ENCODE measurements at regions not wholly inside any gene's neighbourhood (a gene's known extent, or its start where the extent isn't known, plus 50 kb on each side); places are given as distances from the start of the nearest gene placed in this dataset.
A peak's percentile ranks its signal among the peaks of the same experiment; 100 is the strongest.

GRCh38 chr22:48247829-48248228 lies 1485.4 kb downstream of the TBC1D22A start:
- Histone ChIP-seq H2BK15ac (ENCODE audit: low read length) (no peak overlapping the region), H3K27ac (replicated peaks; ENCODE audit: low read length) (no peak overlapping the region), H3K4me2 (ENCODE audit: insufficient read depth, low read length, poor library complexity, severe bottlenecking) (no peak overlapping the region), H3K9me3 (replicated peaks in 1 of 2; ENCODE audit: control insufficient read depth in 2 of 2, insufficient read depth in 1 of 2, low read depth in 1 of 2, low read length in 2 of 2) (no peaks in the 10 kb centered on the region), H3K4me1 (ENCODE audit: control insufficient read depth in 2 of 2, insufficient read depth in 1 of 2, low read depth in 1 of 2, low read length in 2 of 2) (no peaks in the 10 kb centered on the region), H4K8ac (ENCODE audit: low read depth, low read length) (no peak overlapping the region), H3K36me3 (replicated peaks in 1 of 2; ENCODE audit: control insufficient read depth in 2 of 2, insufficient read depth in 2 of 2, low read length in 2 of 2) (no peaks in the 10 kb centered on the region), H3K79me1 (ENCODE audit: low read depth, low read length) (no peaks in the 10 kb centered on the region), H3K4me3 (ENCODE audit: low read length in 2 of 2) (no peak overlapping the region), H3K9ac (ENCODE audit: low read depth, low read length, poor library complexity) (no peak overlapping the region), H2BK120ac (ENCODE audit: low read depth, low read length) (no peak overlapping the region), H3K27me3 (ENCODE audit: control insufficient read depth in 3 of 3, insufficient read depth in 3 of 3, low read depth in 1 of 3, low read length in 3 of 3) (no peaks in the 10 kb centered on the region), H3K18ac (ENCODE audit: low read length) (no peak overlapping the region), H3K23ac (ENCODE audit: low read depth, low read length, poor library complexity) (no peak overlapping the region), H2AK5ac (ENCODE audit: low read depth, low read length) (no peak overlapping the region), H4K91ac (ENCODE audit: low read depth, low read length, poor library complexity) (no peak overlapping the region), H3K14ac (ENCODE audit: low read length) (no peak overlapping the region), H3K4ac (ENCODE audit: low read length) (no peak overlapping the region), H2BK5ac (ENCODE audit: low read length) (no peak overlapping the region), H2BK12ac (ENCODE audit: low read length) (no peak overlapping the region), H2AFZ (ENCODE audit: low read length) (no peak overlapping the region)
- no peak for DNase-seq (ENCODE audit: low spot score)
- WGBS, 2 donors (ENCODE audit: extremely low coverage in 2 of 2, insufficient read length in 2 of 2, insufficient replicate concordance in 1 of 2) = no CpG with 5 or more reads among the region's 7 CpGs

- Histone ChIP-seq H3K4me1 (ENCODE audit: control insufficient read depth in 2 of 2, insufficient read depth in 1 of 2, low read depth in 1 of 2, low read length in 2 of 2) (peaks cover 0 to 10% of the 10 kb centered on the region in 2 donors), H3K23ac (ENCODE audit: low read depth, low read length, poor library complexity) (no peak overlapping the region), H3K14ac (ENCODE audit: low read length) (no peak overlapping the region)
Observed at GRCh38 chr22:48245196-48245485, 1482.7 kb downstream of the TBC1D22A start.

GRCh38 chr22:48244388-48245195 lies 1482.1 kb downstream of the TBC1D22A start:
- Histone ChIP-seq H3K4me3 (ENCODE audit: low read length in 2 of 2) (no peak overlapping the region), H3K27ac (replicated peaks; ENCODE audit: low read length) (no peak overlapping the region), H2BK120ac (ENCODE audit: low read depth, low read length) (no peak overlapping the region), H3K4me1 (ENCODE audit: control insufficient read depth in 2 of 2, insufficient read depth in 1 of 2, low read depth in 1 of 2, low read length in 2 of 2) (peaks cover 0 to 10% of the 10 kb centered on the region in 2 donors), H2AK5ac (ENCODE audit: low read depth, low read length) (peak overlapping the region; percentile 22), H3K9me3 (replicated peaks in 1 of 2; ENCODE audit: control insufficient read depth in 2 of 2, insufficient read depth in 1 of 2, low read depth in 1 of 2, low read length in 2 of 2) (no peaks in the 10 kb centered on the region), H3K36me3 (replicated peaks in 1 of 2; ENCODE audit: control insufficient read depth in 2 of 2, insufficient read depth in 2 of 2, low read length in 2 of 2) (no peaks in the 10 kb centered on the region), H3K4me2 (ENCODE audit: insufficient read depth, low read length, poor library complexity, severe bottlenecking) (no peak overlapping the region), H4K91ac (ENCODE audit: low read depth, low read length, poor library complexity) (peak overlapping the region; percentile 58), H3K79me1 (ENCODE audit: low read depth, low read length) (no peaks in the 10 kb centered on the region), H3K18ac (ENCODE audit: low read length) (peak overlapping the region; percentile 22), H2BK15ac (ENCODE audit: low read length) (peak overlapping the region; percentile 51), H2AFZ (ENCODE audit: low read length) (no peak overlapping the region), H3K23ac (ENCODE audit: low read depth, low read length, poor library complexity) (peak overlapping the region; percentile 23), H2BK12ac (ENCODE audit: low read length) (no peak overlapping the region), H3K9ac (ENCODE audit: low read depth, low read length, poor library complexity) (no peak overlapping the region), H4K8ac (ENCODE audit: low read depth, low read length) (no peak overlapping the region), H3K14ac (ENCODE audit: low read length) (no peak overlapping the region), H2BK5ac (ENCODE audit: low read length) (peak overlapping the region; percentile 20), H3K4ac (ENCODE audit: low read length) (no peak overlapping the region), H3K27me3 (ENCODE audit: control insufficient read depth in 3 of 3, insufficient read depth in 3 of 3, low read depth in 1 of 3, low read length in 3 of 3) (peaks cover 0 to 13% (median 0%) of the 10 kb centered on the region in 3 experiments)
- no peak for DNase-seq (ENCODE audit: low spot score)
- WGBS, 2 donors (ENCODE audit: extremely low coverage in 2 of 2, insufficient read length in 2 of 2, insufficient replicate concordance in 1 of 2) = no CpG with 5 or more reads among the region's 33 CpGs

More at GRCh38 chr22:48245196-48245485, 1482.7 kb downstream of the TBC1D22A start:
- no peak overlapping the region for H2BK5ac ChIP-seq (ENCODE audit: low read length)
- no peak overlapping the region for H3K9ac ChIP-seq (ENCODE audit: low read depth, low read length, poor library complexity)
- no peak overlapping the region for H3K4ac ChIP-seq (ENCODE audit: low read length)
- H3K27ac ChIP-seq (replicated peaks; ENCODE audit: low read length) = no peak overlapping the region
- H3K36me3 ChIP-seq (replicated peaks in 1 of 2; ENCODE audit: control insufficient read depth in 2 of 2, insufficient read depth in 2 of 2, low read length in 2 of 2) = no peaks in the 10 kb centered on the region
- WGBS, 2 donors (ENCODE audit: extremely low coverage in 2 of 2, insufficient read length in 2 of 2, insufficient replicate concordance in 1 of 2) = no CpG with 5 or more reads among the region's 2 CpGs
- no peak for DNase-seq (ENCODE audit: low spot score)
- H4K91ac ChIP-seq (ENCODE audit: low read depth, low read length, poor library complexity) = no peak overlapping the region
- no peak overlapping the region for H2BK15ac ChIP-seq (ENCODE audit: low read length)
- H2BK12ac ChIP-seq (ENCODE audit: low read length) = no peak overlapping the region
- no peak overlapping the region for H2BK120ac ChIP-seq (ENCODE audit: low read depth, low read length)
- H3K4me3 ChIP-seq (ENCODE audit: low read length in 2 of 2) = no peak overlapping the region
- H3K18ac ChIP-seq (ENCODE audit: low read length) = no peak overlapping the region
- no peaks in the 10 kb centered on the region for H3K79me1 ChIP-seq (ENCODE audit: low read depth, low read length)
- no peak overlapping the region for H3K4me2 ChIP-seq (ENCODE audit: insufficient read depth, low read length, poor library complexity, severe bottlenecking)
- peaks cover 0 to 8% (median 0%) of the 10 kb centered on the region in 3 experiments for H3K27me3 ChIP-seq (ENCODE audit: control insufficient read depth in 3 of 3, insufficient read depth in 3 of 3, low read depth in 1 of 3, low read length in 3 of 3)
- no peak overlapping the region for H2AFZ ChIP-seq (ENCODE audit: low read length)
- no peak overlapping the region for H4K8ac ChIP-seq (ENCODE audit: low read depth, low read length)
- H3K9me3 ChIP-seq (replicated peaks in 1 of 2; ENCODE audit: control insufficient read depth in 2 of 2, insufficient read depth in 1 of 2, low read depth in 1 of 2, low read length in 2 of 2) = no peaks in the 10 kb centered on the region
- no peak overlapping the region for H2AK5ac ChIP-seq (ENCODE audit: low read depth, low read length)

- Histone ChIP-seq H3K79me1 (ENCODE audit: low read depth, low read length) (no peaks in the 10 kb centered on the region), H2AK5ac (ENCODE audit: low read depth, low read length) (no peak overlapping the region), H3K9me3 (replicated peaks in 1 of 2; ENCODE audit: control insufficient read depth in 2 of 2, insufficient read depth in 1 of 2, low read depth in 1 of 2, low read length in 2 of 2) (peaks cover 0 to 2% of the 10 kb centered on the region in 2 donors), H2BK12ac (ENCODE audit: low read length) (no peak overlapping the region), H3K23ac (ENCODE audit: low read depth, low read length, poor library complexity) (no peak overlapping the region), H4K91ac (ENCODE audit: low read depth, low read length, poor library complexity) (no peak overlapping the region), H4K8ac (ENCODE audit: low read depth, low read length) (no peak overlapping the region), H2BK5ac (ENCODE audit: low read length) (no peak overlapping the region), H2BK15ac (ENCODE audit: low read length) (no peak overlapping the region), H2BK120ac (ENCODE audit: low read depth, low read length) (no peak overlapping the region), H3K18ac (ENCODE audit: low read length) (no peak overlapping the region), H2AFZ (ENCODE audit: low read length) (no peak overlapping the region), H3K9ac (ENCODE audit: low read depth, low read length, poor library complexity) (no peak overlapping the region), H3K27ac (replicated peaks; ENCODE audit: low read length) (no peak overlapping the region), H3K4me2 (ENCODE audit: insufficient read depth, low read length, poor library complexity, severe bottlenecking) (no peak overlapping the region), H3K4ac (ENCODE audit: low read length) (no peak overlapping the region), H3K14ac (ENCODE audit: low read length) (no peak overlapping the region), H3K27me3 (ENCODE audit: control insufficient read depth in 3 of 3, insufficient read depth in 3 of 3, low read depth in 1 of 3, low read length in 3 of 3) (peaks cover 0 to 23% (median 1%) of the 10 kb centered on the region in 3 experiments), H3K36me3 (replicated peaks in 1 of 2; ENCODE audit: control insufficient read depth in 2 of 2, insufficient read depth in 2 of 2, low read length in 2 of 2) (no peaks in the 10 kb centered on the region), H3K4me1 (ENCODE audit: control insufficient read depth in 2 of 2, insufficient read depth in 1 of 2, low read depth in 1 of 2, low read length in 2 of 2) (peaks cover 0 to 18% of the 10 kb centered on the region in 2 donors), H3K4me3 (ENCODE audit: low read length in 2 of 2) (no peak overlapping the region)
- no peak for DNase-seq (ENCODE audit: low spot score)
- WGBS, 2 donors (ENCODE audit: extremely low coverage in 2 of 2, insufficient read length in 2 of 2, insufficient replicate concordance in 1 of 2) = no CpG with 5 or more reads among the region's 7 CpGs
Observed at GRCh38 chr22:48242461-48242864, 1480.0 kb downstream of the TBC1D22A start.
